Muscle of back (tissue), 3 donors: ENCODE measurements at regions not wholly inside any gene's neighbourhood (a gene's known extent, or its start where the extent isn't known, plus 50 kb on each side); places are given as distances from the start of the nearest gene placed in this dataset.
"Not testable (repeated sequence)": the region's sequence is repeated elsewhere in the genome, so short reads cannot be mapped to it uniquely, and the experiment has no call there.

Source experiments
- DNase-seq, 3 donors: peaks; one replicate each; pipeline versions ENCODE4 v3.0.0 to v3.0.0-alpha.2; 2013

- peak in 2 of 3 donors; percentile 16 to 45 for DNase-seq
These were observed 152.3 kb upstream of the ANXA10 start for GRCh38 chr4:167939863-167940616.

DNA sequence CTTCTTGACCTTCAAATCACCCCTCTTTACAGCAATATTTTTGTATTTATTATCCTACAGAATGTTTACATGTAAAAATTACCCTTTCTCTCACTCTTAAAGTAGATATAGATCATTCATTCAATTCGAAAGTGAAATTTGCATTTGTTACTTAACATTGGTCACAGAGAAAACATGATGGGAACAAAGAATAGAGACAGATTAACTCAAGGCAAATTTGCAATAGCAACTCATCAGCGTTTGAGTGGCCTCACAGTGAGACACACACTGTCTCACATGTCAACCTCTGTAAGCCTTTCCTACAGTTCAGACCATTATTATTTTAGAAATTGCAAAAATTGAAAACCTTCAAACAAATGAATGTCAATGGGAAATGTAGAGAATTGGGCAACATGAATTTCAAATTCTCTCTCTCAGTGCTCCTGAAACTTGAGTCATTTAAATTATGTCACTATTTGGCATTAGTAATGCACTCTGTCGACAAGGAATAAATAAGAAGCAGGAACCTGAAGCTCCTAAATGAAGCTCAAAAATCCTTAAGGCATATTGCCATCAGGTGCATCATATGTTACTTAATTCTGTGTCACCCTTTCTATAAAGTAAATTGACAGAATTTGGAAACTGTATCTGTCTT, 148.3 kb upstream of the ANXA10 start:
- no peak for DNase-seq

- DNase-seq: no peak
These were observed 147.6 kb upstream of the ANXA10 start for GRCh38 chr4:167944721-167945120.

DNA sequence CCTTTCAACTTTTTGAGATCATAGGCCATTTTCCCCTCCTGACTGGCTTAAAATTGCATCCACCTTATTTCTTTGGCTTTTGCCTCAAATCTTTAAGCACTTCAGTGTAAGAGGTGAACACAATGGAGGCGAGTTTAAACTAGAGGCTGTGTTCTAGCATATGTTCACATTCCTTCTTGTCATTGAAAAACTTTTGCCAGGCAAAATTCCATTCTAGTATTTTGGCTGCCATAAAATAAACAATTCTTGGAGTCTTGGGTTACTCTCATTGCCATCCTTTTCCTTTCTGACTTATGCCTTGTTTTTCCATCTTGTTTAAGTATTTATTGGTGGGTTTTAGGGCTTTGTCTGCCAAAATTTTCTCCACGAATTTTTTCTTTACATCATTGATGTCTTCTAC, 137.3 kb upstream of the ANXA10 start:
- no peak for DNase-seq

DNA sequence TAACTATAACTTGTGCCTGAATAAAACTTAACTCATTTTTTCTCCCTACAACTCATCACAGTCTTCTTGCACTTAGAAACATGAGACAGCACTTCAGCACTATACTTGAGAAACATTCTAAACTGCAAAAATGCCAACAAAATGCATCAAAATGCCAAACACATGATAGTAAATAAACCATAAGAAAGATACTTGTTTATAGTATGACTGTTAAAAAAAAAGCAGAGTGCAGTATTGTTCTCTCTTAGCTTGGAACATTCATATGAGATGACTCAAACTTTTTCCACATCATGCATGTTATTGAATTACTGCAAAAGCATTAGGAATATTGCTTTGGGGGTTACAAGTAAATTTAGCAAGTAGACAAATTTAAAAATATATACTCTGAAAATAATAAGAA, 135.7 kb upstream of the ANXA10 start:
- DNase-seq: no peak

DNA sequence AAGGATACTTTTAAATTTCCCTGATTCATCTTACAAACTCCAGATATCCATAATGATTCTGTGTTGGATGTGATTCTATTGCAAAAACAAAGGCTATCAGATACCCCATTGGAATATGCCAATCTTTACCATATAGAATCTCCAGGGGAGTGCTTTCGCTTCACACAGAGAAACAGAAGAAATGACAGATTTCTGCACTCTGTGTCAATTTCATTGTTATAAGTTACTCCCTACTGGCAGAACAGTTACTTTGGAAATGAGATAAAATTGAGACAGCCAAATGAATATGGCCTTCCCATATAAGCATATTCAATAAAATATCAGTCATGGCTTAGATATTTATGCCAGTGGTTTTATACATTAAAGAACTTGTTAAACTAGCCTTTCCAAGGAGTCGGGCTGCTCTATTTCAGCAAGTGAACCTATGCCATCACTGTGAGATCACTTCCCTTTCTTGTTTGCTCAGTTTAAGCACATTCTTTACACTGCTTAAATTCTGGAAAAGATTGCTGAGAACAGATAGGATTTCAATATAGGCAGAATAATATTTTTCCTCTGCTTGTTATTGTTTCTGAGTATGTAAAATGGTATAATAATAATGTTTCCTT, 127.5 kb upstream of the ANXA10 start:
- no peak for DNase-seq

GRCh38 chr4:167966143-167966542, 126.2 kb upstream of the ANXA10 start:
- no peak for DNase-seq

GRCh38 chr4:167973513-167973912, 118.8 kb upstream of the ANXA10 start:
- no peak for DNase-seq

DNA sequence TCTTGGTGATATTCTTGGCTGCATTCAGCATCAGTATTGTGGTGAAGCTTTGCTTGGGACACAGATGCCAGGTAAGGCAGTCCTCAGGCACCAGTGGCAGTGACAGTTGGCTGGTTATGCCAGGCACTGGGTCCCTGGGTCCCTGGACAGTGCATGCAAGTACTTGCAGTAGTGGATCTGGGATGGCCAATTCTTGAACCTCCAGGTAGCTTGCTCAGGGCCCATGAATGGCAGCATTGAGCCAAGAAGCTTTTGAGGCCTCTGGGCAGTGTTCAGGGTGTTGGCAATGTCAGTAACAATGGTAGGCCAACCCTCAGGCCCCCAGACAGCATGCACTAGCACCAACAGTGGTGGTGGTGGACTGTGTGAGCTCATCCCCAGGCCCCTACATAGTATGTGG, 106.8 kb upstream of the ANXA10 start:
- DNase-seq: no peak

DNA sequence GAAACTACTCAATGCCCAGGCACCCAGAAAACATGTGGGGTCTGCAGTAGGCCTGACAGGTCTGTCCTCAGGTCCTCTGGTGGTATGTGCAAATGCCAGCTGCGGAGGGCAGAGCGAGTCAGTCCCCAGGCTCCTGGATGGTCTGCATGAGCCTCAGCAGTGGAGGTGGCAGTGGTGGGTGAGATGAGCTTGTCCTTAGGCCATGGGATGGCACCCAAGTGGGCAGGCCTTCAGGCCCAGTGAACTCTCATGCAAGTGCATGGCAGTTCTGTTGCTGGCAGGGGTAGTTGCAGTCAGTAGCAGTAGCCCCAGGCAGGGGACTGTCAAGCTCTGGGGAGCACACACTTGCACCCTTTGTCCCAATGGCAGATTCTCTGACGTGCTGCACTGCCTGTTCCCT, 106.3 kb upstream of the ANXA10 start:
- DNase-seq: no peak

DNA sequence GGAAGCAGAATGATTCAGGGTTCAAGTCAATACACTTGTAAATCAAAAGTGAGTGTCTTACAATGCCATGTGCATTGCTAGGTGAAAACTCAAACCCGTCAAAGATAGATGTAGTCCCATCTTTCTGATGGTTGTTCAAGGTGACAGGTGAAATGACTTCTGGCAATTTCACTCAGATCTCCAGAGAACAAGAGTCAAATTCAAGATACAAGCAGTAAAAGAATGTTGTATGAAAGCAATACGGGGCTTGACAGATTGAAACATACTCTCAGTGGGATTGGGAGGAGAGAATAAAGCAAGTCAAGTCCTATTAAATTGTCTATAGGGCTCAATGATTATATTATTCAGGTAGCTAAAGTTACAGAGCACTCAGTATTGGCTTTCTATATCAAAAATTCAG, 105.1 kb upstream of the ANXA10 start:
- DNase-seq: no peak

GRCh38 chr4:167989815-167990214, 102.5 kb upstream of the ANXA10 start:
- DNase-seq: no peak

- DNase-seq: not testable (repeated sequence)
These were observed 84.2 kb upstream of the ANXA10 start for GRCh38 chr4:168008112-168008511.

- peak in 1 of 3 donors; percentile 26 for DNase-seq
These were observed 73.2 kb upstream of the ANXA10 start for GRCh38 chr4:168019019-168019651.

DNA sequence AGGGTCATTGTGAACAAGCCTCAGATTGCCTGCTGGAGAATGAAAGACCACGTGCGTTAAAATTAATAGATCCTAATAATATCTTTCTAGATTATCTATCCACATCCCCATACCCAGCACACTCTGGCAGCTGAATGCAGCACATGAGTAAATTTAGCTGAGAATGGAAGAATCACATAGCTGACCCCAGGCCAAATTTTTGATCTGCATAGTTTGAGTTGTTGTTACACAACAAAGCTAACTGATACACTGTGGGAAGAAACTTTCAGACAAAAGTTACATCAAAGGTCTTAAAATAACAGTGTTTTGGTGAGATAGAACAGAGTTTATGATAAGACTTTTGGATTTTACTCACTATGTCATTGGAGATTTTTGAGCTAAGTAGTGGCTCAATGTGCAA, 72.4 kb upstream of the ANXA10 start:
- no peak for DNase-seq

DNA sequence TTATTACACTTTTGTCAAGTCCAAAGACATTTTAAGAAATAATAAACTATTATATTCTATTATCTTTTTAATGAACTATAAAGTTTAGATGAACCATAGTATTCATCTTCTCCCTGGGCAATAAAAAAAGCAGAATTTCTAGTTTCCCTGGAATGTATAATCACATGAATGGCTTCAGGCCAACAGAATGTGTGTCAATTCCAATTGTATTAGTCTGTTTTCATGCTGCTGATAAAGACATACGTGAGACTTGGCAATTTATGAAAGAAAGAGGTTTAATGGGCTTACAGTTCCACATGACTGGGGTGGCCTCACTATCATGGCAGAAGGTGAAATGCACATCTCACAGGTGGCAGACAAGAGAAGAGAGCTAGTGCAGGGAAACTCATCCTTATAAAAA, 70.7 kb upstream of the ANXA10 start:
- DNase-seq: no peak

DNA sequence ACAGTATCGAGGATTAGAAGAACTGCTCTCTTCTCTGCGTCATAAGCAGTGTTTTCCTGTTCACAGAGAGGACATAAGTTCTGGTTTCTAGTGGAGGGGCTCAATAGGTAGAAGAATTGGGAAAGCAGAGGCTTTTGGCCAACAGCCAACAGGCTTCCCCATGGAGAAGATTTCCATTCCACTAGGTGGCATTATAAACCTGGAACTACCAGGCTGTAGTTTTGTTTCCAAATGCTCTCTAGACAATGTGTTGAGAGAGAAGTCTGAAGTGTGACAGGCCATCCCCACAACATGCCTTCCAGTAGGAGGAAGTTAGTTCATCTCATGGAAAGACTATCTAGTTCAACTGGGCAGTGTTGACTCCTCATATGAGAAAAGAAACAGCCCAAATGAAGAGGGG, 63.8 kb upstream of the ANXA10 start:
- DNase-seq: no peak

GRCh38 chr4:168028970-168029597, 63.3 kb upstream of the ANXA10 start:
- peak in 1 of 3 donors; percentile 34 for DNase-seq

DNA sequence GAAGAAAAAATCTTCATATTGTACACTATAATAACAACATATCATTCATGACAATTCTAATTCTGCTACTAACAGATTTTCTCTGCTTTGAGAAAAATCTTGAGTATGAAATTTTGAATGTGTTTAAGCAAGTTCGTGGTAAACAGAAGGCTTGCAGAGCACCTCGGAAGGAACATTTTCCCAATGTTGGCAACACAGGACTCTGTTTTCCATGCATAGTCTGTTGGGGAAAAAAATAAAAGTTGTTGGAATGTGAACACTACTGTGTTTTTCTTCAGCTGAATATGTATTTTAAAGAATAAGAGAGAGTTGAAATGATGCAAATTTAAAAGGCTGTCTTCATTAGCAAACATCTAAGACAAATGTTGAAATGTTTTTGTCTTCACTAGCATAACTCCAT, 54.7 kb upstream of the ANXA10 start:
- no peak for DNase-seq

- no peak for DNase-seq
These were observed 52.7 kb upstream of the ANXA10 start for GRCh38 chr4:168039593-168039992.
